SK-N-SH treated with all-trans-retinoic acid at 6 μM for 48 hours (cell line): ENCODE measurements at regions not wholly inside any gene's neighbourhood (a gene's known extent, or its start where the extent isn't known, plus 50 kb on each side); places are given as distances from the start of the nearest gene placed in this dataset.

Source experiments
- ISL1 ChIP-seq: fragments of 250-450 bp; sonication (Bioruptor Pico); IDR thresholded peaks from 2 replicates; pipeline ENCODE4 v2.1.2; 2022; ENCODE audit warnings: mild to moderate bottlenecking, moderate library complexity
- RARB ChIP-seq: fragments of 250-450 bp; sonication (Bioruptor Pico); IDR thresholded peaks from 2 replicates; pipeline ENCODE4 v1.8.0; 2021; ENCODE audit warnings: mild to moderate bottlenecking, moderate library complexity
- ZFP3 ChIP-seq: fragments of 250-450 bp; sonication (Bioruptor Pico); IDR thresholded peaks from 2 replicates; pipeline ENCODE4 v1.5.0; 2020; ENCODE audit warnings: mild to moderate bottlenecking, moderate library complexity
- ZFP30 ChIP-seq: fragments of 450-650 bp; formaldehyde crosslinking; IDR thresholded peaks from 2 replicates; pipeline ENCODE4 v1.5.0; 2022; ENCODE audit warnings: mild to moderate bottlenecking, moderate library complexity
- TF ChIP-seq, protein P1 (sequence below): fragments of 250-450 bp; sonication (Bioruptor Pico); IDR thresholded peaks from 2 replicates; pipeline ENCODE4 v1.8.0; 2021; ENCODE audit warnings: low read depth, mild to moderate bottlenecking, moderate library complexity, borderline replicate concordance

GRCh38 chr2:19607931-19608771 is 249.7 kb upstream of the OSR1 start:
- TF ChIP-seq ZFP3 (CRISPR knock-in tag) (no peak), RARB (CRISPR knock-in tag) (no peak), ISL1 (no peak), ZFP30 (no peak)
- TF ChIP-seq, protein P1, sequence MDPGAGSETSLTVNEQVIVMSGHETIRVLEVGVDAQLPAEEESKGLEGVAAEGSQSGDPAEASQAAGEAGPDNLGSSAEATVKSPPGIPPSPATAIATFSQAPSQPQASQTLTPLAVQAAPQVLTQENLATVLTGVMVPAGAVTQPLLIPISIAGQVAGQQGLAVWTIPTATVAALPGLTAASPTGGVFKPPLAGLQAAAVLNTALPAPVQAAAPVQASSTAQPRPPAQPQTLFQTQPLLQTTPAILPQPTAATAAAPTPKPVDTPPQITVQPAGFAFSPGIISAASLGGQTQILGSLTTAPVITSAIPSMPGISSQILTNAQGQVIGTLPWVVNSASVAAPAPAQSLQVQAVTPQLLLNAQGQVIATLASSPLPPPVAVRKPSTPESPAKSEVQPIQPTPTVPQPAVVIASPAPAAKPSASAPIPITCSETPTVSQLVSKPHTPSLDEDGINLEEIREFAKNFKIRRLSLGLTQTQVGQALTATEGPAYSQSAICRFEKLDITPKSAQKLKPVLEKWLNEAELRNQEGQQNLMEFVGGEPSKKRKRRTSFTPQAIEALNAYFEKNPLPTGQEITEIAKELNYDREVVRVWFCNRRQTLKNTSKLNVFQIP (CRISPR knock-in tag), result no peak
